Breast epithelium (tissue), 4 donors: ENCODE measurements at regions not wholly inside any gene's neighbourhood (a gene's known extent, or its start where the extent isn't known, plus 50 kb on each side); places are given as distances from the start of the nearest gene placed in this dataset.

Experiments
- DNase-seq, 2 donors: peaks; one replicate each; pipeline ENCODE4 v3.0.0-alpha.2; 2019; ENCODE audit warnings: low spot score in 2 of 2
- H3K27ac ChIP-seq, 2 donors: fragments of 200-600 bp; sonication (generic) in 1 of 2; one replicate each; pipeline ENCODE4 v1.5.1; 2016 to 2019; ENCODE audit warnings: mild to moderate bottlenecking in 1 of 2
- H3K27me3 ChIP-seq, 2 donors: fragments of 200-600 bp; sonication (generic) in 1 of 2; one replicate each; pipeline versions ENCODE4 v1.5.1 to v1.6.0; 2017 to 2019; ENCODE audit warnings: control low read depth in 1 of 2, mild to moderate bottlenecking in 1 of 2
- H3K36me3 ChIP-seq: fragments of 200-600 bp; one replicate; pipeline ENCODE4 v1.5.1; 2019
- H3K4me1 ChIP-seq, 2 donors: fragments of 200-600 bp; sonication (generic); one replicate each; pipeline ENCODE4 v1.5.1; 2016 to 2019; ENCODE audit warnings: control low read depth in 1 of 2
- H3K4me3 ChIP-seq, 3 donors: fragments of 200-600 bp; sonication (generic); 1 replicate in 2 of 3; 2 replicates in 1 of 3; pipeline ENCODE4 v1.5.1; 2016 to 2019; ENCODE audit warnings: mild to moderate bottlenecking in 3 of 3, moderate library complexity in 2 of 3
- H3K9me3 ChIP-seq, 2 donors: fragments of 200-600 bp; sonication (generic) in 1 of 2; one replicate each; pipeline ENCODE4 v1.5.1; 2016 to 2019; ENCODE audit warnings: control low read depth in 1 of 2
- CTCF ChIP-seq, 3 donors: fragments of 450-650 bp; IDR thresholded peaks; one replicate each; pipeline ENCODE4 v1.5.1; 2016 to 2017; ENCODE audit warnings: antibody characterized with exemption in 3 of 3, mild to moderate bottlenecking in 3 of 3, moderate library complexity in 3 of 3
- POLR2A ChIP-seq: fragments of 450-650 bp; IDR thresholded peaks from one replicate; pipeline ENCODE4 v1.6.1; 2016; ENCODE audit warnings: antibody characterized with exemption, mild to moderate bottlenecking, moderate library complexity
- POLR2AphosphoS5 ChIP-seq, 3 donors: sonication (generic); formaldehyde crosslinking; IDR thresholded peaks; one replicate each; pipeline ENCODE4 v1.6.1; 2017; ENCODE audit warnings: antibody characterized with exemption in 3 of 3
- intact Hi-C: fragments of 100-400 bp; cut with DNase I; formaldehyde crosslinking; loops from one replicate; pipeline ENCODE4 v1.15.1; 2023; ENCODE audit warnings: low total_unique reads

GRCh38 chr9:99626426-99626825, 195.3 kb upstream of the NR4A3 start:
- Histone ChIP-seq H3K9me3 (no peaks in the 10 kb centered on the region), H3K27me3 (no peaks in the 10 kb centered on the region), H3K36me3 (no peaks in the 10 kb centered on the region), H3K4me1 (no peaks in the 10 kb centered on the region), H3K27ac (no peak overlapping the region), H3K4me3 (no peak overlapping the region)
- intact Hi-C loops: no loop called here
- no peak for TF ChIP-seq POLR2A
- TF ChIP-seq CTCF (IDR thresholded peaks at IDR 0.05): no peak
- no peak for TF ChIP-seq POLR2AphosphoS5 (IDR thresholded peaks at IDR 0.05)
- DNase-seq: no peak

- H3K27me3 ChIP-seq: no peaks in the 10 kb centered on the region
- DNase-seq: no peak
- no peak overlapping the region for H3K4me3 ChIP-seq
- no peak overlapping the region for H3K27ac ChIP-seq
- no peaks in the 10 kb centered on the region for H3K9me3 ChIP-seq
- H3K4me1 ChIP-seq: no peaks in the 10 kb centered on the region
- intact Hi-C loops: no loop called here
- no peak for TF ChIP-seq POLR2AphosphoS5 (IDR thresholded peaks at IDR 0.05)
- no peaks in the 10 kb centered on the region for H3K36me3 ChIP-seq
Measured at GRCh38 chr9:99628285-99628684, 193.4 kb upstream of the NR4A3 start.

GRCh38 chr9:99628849-99629620, 192.7 kb upstream of the NR4A3 start:
- Histone ChIP-seq H3K27me3 (no peaks in the 10 kb centered on the region), H3K27ac (no peak overlapping the region), H3K4me3 (no peak overlapping the region), H3K9me3 (no peaks in the 10 kb centered on the region), H3K36me3 (no peaks in the 10 kb centered on the region), H3K4me1 (no peaks in the 10 kb centered on the region)
- TF ChIP-seq POLR2A (no peak), CTCF (IDR thresholded peaks at IDR 0.05) (no peak), POLR2AphosphoS5 (IDR thresholded peaks at IDR 0.05) (no peak)
- DNase-seq: no peak
- intact Hi-C loops: no loop called here

GRCh38 chr9:99632349-99633038, 189.2 kb upstream of the NR4A3 start:
- intact Hi-C loops: no loop called here
- no peak for DNase-seq
- H3K4me3 ChIP-seq: no peak overlapping the region
- no peaks in the 10 kb centered on the region for H3K36me3 ChIP-seq
- H3K27me3 ChIP-seq: no peaks in the 10 kb centered on the region
- TF ChIP-seq POLR2A: no peak
- H3K27ac ChIP-seq: no peak overlapping the region
- H3K9me3 ChIP-seq: no peaks in the 10 kb centered on the region
- H3K4me1 ChIP-seq: no peaks in the 10 kb centered on the region

- Histone ChIP-seq H3K27ac (no peak overlapping the region), H3K36me3 (no peaks in the 10 kb centered on the region), H3K27me3 (no peaks in the 10 kb centered on the region), H3K4me3 (no peak overlapping the region), H3K9me3 (no peaks in the 10 kb centered on the region), H3K4me1 (no peaks in the 10 kb centered on the region)
- intact Hi-C loops: no loop called here
- no peak for DNase-seq
- TF ChIP-seq CTCF (IDR thresholded peaks at IDR 0.05) (no peak), POLR2AphosphoS5 (IDR thresholded peaks at IDR 0.05) (no peak), POLR2A (no peak)
Measured at GRCh38 chr9:99633265-99633664, 188.4 kb upstream of the NR4A3 start.

GRCh38 chr9:99634186-99634585, 187.5 kb upstream of the NR4A3 start:
- no peaks in the 10 kb centered on the region for H3K9me3 ChIP-seq
- H3K36me3 ChIP-seq: no peaks in the 10 kb centered on the region
- H3K4me3 ChIP-seq: no peak overlapping the region
- DNase-seq: no peak
- H3K27ac ChIP-seq: no peak overlapping the region
- no peaks in the 10 kb centered on the region for H3K4me1 ChIP-seq
- H3K27me3 ChIP-seq: no peaks in the 10 kb centered on the region
- intact Hi-C loops: no loop called here
- TF ChIP-seq POLR2A (no peak), CTCF (IDR thresholded peaks at IDR 0.05) (no peak), POLR2AphosphoS5 (IDR thresholded peaks at IDR 0.05) (no peak)
